ENCODE measurements at regions not wholly inside any gene's neighbourhood (a gene's known extent, or its start where the extent isn't known, plus 50 kb on each side); places are given as distances from the start of the nearest gene placed in this dataset.
A peak's percentile ranks its signal among the peaks of the same experiment; 100 is the strongest.

DNA sequence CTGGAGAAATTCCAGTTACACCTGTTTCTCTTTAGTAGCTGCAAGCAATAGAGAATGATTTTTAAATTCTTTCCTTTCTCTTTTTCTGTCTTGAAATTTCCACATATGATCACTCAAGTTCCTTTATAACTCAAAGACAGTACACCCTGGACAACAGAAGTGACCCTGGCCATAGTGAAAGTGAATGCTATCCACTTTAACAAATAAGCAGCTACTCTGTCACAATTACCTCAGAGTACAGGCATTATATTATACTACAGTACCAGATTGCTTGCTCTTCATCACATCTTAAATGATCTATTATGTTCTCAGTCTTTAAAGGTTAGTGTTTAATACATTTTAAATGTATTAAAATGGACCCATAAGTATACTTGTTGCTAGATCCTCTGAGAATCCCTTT, 136.2 kb downstream of the KLF12 start:
- no peak for DNase-seq

DNA sequence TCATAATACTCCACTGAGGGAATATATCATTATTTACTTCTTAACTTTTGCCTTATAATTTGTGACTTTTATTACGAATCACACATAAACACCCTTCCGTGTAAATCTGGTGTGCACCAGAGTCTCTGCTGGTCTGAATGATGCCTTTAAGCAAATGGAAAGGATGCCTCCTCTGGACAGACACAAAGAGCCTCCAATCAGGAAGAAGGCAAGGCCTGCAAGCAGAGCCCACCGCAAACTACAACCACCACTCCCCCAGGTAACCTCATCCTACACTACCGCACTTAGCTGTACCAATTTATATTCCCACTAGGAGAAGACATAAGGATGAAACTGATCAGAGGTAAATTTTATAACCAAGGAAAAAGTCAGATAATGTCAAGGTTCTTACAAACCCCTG, 137.6 kb downstream of the KLF12 start:
- DNase-seq = no peak

DNA sequence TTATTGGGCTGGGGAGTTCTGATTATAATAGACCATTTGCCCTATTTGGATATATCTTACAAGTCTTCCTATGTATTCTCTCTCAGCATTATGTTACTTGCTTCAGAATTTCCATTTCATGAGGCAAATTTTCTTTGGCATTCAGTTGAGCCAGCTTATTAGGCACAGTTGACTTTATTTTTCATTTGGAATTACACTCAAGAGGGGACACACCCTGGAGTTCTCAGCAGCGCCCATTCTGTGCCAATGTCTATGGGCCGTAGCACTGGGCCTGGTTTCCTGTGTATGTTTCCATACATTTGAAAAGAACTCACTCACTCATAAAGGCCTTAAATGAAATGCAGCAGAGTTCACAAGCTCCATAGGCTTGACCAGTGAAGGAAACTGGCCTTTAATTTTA, 138.5 kb downstream of the KLF12 start:
- DNase-seq = no peak

DNA sequence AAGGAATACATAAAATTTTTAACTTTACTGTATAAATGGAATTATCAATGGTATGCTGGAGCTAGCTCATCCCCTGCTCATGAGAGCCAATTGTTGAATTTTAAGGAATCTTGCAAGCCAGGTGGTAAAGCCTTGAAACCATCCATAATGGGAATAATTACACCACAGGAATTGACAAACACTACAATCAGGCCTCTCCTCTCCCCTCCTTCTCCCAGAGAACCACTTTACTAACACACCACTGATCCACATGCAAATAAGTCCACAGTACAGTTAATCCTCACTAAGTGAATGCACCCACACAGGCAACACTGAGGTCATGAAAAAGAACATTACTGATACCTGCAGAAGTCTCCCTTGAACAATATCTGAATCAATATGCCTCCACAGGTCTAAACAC, 140.5 kb downstream of the KLF12 start:
- no peak for DNase-seq

DNA sequence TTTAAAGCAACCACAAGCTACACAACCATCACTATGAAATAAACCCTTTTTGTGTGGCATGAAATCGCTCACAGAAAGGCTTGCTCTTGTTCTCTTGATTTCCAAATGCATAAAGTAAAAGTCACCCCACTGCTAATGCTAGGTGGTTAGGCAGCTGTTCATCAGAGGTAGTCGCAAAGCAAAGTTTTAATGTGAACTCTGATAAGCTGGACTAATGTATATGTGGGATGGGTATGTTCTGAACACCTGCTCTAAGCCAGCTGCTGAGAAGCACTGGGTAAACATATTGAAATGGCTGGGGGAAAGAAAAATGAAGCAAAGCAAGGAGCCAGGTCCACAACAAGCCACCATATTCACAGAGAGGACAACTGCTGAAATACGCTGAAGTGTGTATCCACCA, 142.3 kb downstream of the KLF12 start:
- DNase-seq = no peak

DNA sequence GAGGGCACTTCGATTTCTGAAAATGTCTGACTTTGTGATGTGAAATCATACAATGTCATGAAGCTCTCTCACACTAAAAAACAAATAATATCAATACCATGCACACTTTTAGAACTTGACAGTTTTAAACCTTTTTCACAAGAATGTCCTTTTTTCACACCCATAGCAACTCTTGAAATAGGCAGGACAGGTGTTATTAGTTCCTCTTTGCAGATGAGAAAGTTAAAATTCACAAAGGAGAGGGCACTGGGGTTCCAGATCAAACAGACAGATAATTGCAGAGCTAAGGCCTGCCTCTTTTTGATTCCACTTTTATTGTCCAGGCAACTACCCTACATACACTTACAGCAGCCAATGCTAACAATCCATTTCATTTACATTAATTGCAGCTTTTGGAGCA, 142.8 kb downstream of the KLF12 start:
- no peak for DNase-seq

DNA sequence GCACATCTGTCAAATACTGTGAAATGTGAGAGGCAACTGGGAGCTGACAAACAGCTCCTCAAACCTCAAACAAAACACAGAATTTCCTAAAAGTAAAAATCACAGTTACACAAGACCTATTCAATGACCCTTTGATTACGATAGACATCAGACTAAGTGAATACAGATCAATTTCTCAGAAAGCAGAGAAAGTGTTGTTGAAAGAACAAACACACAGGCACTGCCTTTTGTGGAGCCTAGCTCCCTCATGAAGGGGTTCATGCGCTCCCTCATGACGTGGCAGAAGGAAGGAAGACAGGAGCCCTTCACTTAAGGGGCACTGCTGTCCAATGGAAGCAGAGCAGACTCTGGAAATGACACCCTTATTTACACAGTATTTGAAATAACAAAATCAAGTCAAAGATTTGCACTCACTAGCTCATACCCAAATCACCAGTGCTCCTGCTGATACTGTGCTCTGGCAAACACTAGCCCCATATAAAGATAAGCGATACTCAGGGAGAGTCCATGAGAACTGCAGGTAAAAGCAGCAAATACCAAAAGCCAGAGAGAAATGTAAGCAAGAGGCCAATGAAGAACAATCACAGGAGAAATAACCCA, 144.9 kb downstream of the KLF12 start:
- DNase-seq = no peak

DNA sequence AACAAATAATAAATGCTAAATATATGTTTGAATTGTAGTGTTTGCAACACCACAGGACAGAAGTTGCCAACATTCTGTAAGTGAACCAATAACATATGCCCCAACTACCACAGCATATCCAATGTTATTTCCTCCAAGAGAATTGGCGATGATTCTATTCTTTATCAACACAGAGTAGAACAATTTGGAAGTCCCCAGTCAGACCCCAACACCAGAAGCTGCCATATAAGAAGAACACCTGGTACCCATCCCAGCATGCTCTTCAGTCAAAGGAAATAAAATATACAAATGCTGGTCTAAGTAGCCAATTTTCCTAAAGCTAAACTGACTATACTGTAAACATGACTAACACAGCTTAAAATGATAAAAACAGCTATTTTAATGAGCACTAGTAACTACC, 145.7 kb downstream of the KLF12 start:
- no peak for DNase-seq

DNA sequence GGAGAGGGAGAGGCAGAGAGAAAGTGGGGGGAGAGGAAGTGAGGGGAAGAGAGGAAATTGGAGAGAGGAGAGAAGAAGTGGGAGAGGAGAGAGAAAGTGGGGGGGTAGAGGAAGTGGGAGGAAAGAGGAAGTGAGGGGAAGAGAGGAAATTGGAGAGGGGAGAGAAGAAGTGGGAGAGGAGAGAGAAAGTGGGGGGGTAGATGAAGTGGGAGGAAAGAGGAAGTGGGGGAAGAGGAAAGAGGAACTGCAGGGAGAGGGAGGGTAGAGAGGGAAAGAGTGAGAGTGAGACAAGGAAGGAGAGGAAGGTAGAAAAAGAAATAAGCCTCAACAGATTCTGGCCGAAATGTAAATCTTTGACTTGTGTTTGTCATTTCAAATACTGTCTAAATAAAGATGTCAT, 146.6 kb downstream of the KLF12 start:
- no peak for DNase-seq

DNA sequence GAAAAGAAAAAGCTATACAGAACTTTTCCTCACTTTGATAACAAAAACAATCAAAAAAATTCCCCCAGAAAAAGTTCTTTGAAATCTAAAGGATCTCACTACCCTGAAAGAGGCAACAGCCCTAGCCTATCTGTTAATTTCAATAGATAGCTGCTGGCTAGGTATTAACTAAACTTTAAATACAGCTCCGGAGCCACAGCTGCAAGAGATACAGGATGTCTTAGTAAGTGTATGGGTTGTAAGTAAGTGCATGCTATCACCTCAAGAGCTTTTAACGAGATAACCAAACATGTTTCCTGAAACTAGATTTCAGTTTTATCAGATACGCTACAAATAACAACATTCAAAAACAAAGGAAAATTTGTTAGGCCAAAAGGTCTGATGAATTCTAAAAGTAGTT, 148.4 kb downstream of the KLF12 start:
- no peak for DNase-seq

DNA sequence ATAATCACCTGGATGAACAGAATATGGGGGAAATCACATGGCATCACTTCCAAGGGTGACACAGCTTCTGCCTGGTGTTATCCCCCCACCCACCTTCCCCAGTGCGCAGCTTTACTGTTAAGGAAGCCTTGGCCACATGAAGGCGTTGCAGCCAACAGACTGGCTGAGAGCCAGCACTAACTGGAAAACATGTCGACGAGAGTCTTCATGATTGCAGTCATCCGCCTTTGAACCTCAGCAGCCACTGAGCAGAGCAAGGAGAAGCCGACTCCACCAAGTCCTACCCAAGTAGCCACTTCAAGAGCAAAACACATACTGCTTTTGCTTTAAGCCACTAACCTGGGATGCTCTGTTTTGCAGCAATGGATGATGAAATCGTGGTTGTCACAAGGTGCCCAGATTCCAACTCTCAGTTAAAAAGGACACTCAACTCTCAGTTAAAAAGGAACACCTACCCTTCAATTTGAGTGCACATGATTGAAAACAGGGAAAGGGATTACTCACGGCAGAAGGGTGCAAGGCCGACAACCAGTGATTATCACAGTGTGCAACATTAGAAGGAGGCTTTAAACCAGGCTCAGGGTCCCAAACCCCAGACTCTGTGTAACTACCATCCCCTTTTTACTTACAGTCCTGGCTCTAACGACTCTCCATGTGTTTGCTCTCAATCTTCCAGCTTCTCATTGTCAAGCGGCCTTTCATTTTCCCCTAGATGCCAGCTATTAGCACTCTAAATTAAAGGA, 149.1 kb downstream of the KLF12 start:
- DNase-seq = peak; percentile 69

DNA sequence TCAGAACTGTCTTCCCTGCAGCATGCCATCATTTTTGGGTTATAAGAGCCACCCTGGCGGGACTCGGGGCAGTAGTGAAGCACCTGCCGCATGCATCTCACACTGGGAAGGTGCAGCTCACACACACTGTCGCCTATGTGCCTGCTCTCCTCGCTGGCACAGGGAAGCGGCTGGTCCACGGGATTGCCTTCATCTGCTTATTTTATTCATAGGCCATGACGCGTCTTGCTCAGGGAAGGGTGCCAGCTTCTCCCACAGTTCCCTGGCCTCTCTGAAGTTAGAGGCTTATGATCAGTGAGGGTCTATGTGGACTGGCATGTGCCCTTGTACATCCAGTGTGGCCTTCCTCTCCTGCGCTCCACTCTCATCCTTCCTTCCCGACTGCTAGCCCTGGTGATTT, 150.0 kb downstream of the KLF12 start:
- DNase-seq = no peak

DNA sequence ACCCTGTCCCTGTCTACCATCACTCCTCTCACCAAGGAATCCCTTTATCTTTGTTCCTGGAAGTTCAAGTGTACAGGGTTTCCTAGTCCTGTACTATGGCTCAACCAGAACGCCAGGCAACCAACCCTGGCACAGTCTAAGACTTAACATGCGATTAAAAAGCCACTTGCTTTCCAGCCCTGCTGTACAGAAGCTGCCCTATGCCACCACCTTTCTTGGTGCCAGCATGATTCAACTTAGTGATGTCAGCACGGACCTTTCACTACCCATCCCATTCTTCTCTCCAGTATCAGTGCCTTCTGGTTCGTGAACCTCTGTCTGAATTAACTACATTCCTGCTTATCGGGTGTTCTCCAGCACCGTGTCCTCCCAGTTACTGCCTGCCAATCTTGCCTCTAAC, 151.1 kb downstream of the KLF12 start:
- DNase-seq = no peak

DNA sequence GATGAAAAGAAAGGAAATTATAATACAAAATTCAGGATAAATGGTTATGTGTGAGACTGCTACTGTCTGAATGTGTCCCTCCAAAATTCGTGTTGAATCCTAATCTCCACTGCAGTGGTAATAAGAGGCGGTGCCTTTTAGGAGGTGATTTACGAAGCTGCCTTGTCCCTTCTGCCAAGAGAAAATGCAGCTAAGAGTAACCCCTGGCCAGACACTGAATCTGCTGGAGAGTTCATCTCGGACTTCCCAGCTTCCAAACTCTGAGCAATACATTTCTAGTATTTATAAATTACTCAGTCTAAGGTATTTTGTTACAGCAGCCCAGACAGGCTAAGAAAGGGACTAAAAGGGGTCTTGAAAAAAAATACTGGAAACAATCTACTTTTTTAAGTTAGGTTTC, 152.6 kb downstream of the KLF12 start:
- no peak for DNase-seq

DNA sequence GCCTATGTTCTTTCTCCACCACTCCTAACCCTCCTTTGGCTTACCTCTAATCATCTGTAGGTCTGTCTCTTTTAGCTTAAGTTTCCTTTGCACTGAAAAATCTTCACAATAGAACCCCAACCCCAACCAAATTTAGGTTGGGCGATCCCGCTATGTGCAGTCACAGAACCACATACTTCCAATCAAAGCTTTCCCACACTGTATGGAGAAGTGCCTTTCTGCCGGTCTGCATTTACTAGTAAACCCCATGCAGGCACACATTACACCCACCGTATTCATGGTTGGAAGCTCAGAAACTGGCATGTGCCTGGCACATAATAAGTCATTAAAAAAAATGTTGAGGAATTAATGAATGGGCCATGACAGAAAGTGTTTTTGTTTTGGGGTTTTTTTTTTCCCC, 158.4 kb downstream of the KLF12 start:
- DNase-seq = no peak

DNA sequence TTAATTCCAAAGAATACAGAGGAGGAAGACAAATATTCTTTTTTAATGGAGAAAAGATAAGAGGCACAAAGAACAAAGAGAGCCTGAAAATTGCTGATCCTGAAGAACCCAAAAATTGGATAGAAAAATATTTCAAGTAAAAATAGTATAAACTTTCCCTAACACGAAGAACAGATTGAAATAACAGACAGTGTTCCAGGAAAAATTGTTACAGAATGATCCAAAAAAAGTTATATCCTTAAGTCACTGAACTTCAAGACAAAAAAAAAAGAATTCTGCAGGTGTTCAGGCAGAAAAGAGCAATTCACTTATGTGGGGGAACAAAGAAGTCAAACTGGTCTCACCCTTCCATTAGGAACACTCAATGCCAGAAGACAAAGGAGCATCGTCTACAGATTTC, 160.2 kb downstream of the KLF12 start:
- DNase-seq = no peak

DNA sequence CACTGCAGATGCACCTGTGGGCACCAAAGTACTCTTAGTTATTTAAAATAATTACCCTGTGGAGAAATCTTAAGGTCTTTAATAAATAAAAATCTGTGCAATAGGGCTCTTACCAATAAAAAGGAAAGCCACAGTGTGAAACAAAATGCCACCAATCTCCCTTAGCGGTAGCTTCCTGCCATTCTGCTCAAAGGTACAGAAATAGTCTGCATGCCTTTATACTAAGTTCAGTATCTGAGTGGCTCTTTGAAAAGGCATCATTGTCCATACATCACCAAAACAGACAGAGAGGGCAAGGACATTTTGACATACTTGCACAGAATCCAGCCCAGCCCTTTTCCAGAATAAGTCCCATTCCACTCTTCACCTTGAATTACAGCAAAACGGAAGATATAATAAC, 161.0 kb downstream of the KLF12 start:
- DNase-seq = no peak

DNA sequence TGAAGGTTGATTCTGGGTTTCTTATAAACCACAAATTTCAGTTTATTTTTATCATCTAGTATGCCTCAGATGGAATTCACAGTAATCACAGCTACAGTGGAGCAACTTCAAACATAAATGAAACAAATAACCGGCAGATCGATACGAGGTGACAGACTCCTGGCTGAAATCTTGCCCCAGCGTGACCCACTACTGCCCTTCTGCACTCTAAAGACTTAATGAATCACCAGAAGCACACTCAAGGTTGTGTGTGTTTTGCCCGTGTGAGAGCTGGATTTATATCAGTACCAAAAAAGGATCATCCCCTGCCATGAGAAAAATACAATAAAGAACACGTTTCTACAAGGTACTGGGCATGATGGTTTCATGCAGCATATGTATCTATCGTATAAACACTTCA, 161.7 kb downstream of the KLF12 start:
- DNase-seq = no peak

DNA sequence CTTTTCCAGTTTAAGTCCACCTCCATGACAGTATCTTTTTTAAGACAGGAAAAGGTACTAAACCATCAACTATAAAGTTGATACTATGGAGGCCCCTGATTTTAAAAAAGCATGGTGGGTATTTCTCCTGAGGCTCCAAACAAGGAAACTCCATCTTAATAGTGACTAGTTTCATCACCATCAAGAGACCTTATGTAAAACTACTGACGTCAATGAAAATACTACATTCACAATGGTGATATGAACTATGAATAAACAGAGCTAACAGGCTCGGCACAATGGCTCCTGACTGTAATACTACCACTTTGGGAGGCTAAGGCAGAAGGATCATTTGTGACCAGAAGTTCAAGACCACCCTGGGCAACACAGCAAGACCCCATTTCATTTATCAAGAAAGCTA, 162.7 kb downstream of the KLF12 start:
- no peak for DNase-seq

DNA sequence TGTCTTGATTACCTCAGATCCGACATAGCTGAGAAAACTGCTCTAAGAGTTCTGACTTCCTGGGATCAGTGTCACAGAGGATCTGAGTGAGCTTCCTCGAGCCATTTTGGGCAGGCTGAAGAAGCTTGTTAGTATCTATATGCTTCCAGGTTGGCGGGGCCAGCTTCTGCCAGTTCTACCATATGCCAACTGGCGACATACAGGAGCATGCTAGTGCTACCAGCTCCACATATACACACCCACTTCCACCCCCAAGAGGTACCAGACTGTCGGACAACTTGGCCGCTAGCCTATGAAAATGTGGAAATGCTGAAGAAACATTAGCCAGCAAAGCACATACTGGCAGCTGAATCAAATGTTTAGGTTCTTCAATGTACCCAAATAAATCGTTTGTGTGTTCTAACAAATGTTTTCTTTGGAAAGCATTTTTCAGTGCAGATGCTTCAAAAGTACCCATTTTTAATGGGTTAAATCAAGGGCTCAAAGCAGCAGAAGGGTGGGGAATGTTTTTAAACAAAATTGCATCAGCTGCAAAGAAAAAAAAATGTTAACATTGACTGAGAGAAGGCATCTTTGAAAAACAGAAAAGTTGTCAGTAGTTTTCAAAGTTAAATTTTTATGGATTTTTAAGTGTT, 163.7 kb downstream of the KLF12 start:
- DNase-seq = no peak

DNA sequence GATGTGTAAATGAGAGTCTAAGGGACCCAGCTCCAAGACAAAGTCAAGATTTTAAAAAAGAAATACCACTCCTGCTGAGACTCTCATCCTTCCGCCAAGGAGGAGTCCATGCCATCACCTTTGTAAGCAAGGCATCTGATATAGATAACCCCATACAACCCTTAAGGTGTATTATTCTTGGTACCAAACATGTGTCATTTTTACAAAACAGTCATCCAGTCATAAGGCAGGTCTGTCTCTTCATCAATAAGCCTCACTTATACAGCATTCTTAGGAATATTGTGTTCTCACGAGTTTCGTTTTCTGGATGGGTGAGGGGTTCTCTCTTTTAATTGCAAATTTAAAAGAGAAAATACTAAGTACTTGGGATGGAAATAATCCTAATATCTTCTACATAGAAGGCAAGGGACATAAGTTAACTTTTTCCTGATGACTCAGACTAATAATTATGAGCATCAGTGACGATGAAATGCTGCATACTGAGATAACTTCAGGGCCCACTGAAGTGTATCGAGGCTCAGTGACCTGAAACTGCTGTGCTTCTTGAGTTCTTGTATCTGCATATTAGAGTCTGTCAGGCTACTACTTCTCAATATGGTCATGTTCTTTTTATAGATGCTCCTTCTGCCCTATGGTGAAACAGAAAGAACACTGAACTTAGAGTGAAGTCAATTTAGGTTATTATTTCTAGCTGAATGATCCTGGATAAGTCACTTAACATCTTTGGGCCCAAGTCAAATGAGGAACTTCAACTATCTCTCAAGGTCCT, 166.6 kb downstream of the KLF12 start:
- no peak for DNase-seq

DNA sequence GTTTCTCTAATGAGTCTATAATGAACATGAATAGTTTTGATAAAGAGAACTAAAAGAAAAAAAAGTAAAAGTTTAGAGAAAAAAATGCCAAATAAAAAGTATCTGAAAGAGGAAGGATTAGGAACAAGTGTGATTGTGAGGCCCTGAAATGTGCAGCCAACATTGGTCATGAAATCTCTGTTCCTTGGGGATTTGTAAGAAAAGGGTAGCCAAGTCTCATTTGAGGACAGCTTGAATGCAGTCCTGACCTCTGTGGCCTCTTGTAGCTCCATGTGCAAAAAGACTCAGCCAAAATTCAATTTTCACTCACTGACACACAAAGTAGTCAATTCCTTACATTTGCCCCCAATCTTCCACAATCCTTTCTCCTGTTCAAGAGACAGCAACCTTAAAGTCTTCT, 167.9 kb downstream of the KLF12 start:
- DNase-seq = no peak

DNA sequence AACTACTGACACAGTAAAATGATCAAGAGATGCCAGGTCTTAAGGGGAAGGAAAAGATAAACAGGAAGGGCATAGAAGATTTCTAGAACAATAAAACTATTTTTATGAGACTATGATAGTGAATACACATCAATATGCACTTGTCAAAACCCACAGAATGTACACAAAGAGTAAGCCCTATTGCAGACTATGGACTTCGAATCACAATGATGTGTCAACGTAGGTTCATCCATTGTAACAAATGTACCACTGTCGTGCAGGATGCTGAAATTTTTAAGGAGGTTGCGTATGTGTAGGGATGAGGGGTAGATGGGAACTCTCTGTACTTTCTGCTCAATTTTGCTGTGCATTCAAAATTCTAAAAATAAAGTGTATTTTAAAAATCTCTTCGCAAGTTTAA, 171.9 kb downstream of the KLF12 start:
- no peak for DNase-seq

DNA sequence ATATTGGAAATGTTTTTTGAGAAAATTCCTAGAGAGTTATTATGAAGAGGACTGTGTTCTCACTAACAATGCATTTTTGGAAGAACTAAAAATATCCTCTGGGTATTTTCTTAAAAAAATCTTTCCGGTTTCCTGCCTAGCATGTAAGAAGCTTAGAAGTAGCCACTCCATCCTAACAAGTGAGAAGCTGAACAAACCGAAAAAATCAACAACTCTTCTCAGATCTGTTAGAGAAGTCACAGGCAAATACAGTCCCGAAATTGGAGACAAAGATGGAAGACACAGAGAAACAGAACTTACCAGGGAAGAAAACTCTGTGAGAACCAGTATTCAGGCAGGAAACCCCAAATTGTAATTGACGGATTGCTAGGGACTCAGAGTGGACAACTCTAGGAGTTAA, 173.0 kb downstream of the KLF12 start:
- DNase-seq = no peak

Measured in stimulated activated naive CD4-positive, alpha-beta T cell treated with Interleukin-2 at 50 U/mL for 16 hours (primary cell).